ENCODE measurements at regions not wholly inside any gene's neighbourhood (a gene's known extent, or its start where the extent isn't known, plus 50 kb on each side); places are given as distances from the start of the nearest gene placed in this dataset.

- no peak for TF ChIP-seq CTCF (IDR thresholded peaks at IDR 0.05)
- no peak for TF ChIP-seq POLR2A (IDR thresholded peaks at IDR 0.05)
These were observed 206.6 kb downstream of the KIF26A start for GRCh38 chr14:104344818-104345620.
